Glutamatergic neuron (in vitro differentiated cells): ENCODE measurements at regions not wholly inside any gene's neighbourhood (a gene's known extent, or its start where the extent isn't known, plus 50 kb on each side); places are given as distances from the start of the nearest gene placed in this dataset.

ENCODE experiments used
- DNase-seq: peaks from one replicate; pipeline ENCODE4 v3.0.0; 2022
- H3K27ac Mint-ChIP-seq: one replicate; pipeline ENCODE4 v1.8.0; 2020; ENCODE audit warnings: mild to moderate bottlenecking, mixed read lengths, inconsistent platforms; ENCODE audit not compliant: unreplicated experiment
- H3K27me3 Mint-ChIP-seq: one replicate; pipeline ENCODE4 v1.8.0; 2020; ENCODE audit warnings: mild to moderate bottlenecking, moderate library complexity, mixed read lengths, inconsistent platforms; ENCODE audit not compliant: unreplicated experiment
- H3K36me3 Mint-ChIP-seq: one replicate; pipeline ENCODE4 v1.8.0; 2020; ENCODE audit warnings: mild to moderate bottlenecking, mixed read lengths, inconsistent platforms; ENCODE audit not compliant: unreplicated experiment
- H3K4me1 Mint-ChIP-seq: one replicate; pipeline ENCODE4 v1.8.0; 2020; ENCODE audit warnings: mild to moderate bottlenecking, low read depth, mixed read lengths, inconsistent platforms; ENCODE audit not compliant: unreplicated experiment
- H3K4me3 Mint-ChIP-seq: one replicate; pipeline ENCODE4 v1.8.0; 2020; ENCODE audit warnings: mild to moderate bottlenecking, mixed read lengths, inconsistent platforms; ENCODE audit not compliant: unreplicated experiment
- H3K9me3 Mint-ChIP-seq: one replicate; pipeline ENCODE4 v1.8.0; 2020; ENCODE audit warnings: mild to moderate bottlenecking, moderate library complexity, mixed read lengths, inconsistent platforms; ENCODE audit not compliant: unreplicated experiment
- TF ChIP-seq, protein P1 (sequence below): fragments of 200-600 bp; sonication (generic); IDR thresholded peaks from one replicate; pipeline ENCODE4 v1.5.0; 2021; ENCODE audit not compliant: partially characterized antibody, unreplicated experiment

- H3K9me3 Mint-ChIP-seq: peaks cover 2% of the 10 kb centered on the region
- TF ChIP-seq, protein P1, sequence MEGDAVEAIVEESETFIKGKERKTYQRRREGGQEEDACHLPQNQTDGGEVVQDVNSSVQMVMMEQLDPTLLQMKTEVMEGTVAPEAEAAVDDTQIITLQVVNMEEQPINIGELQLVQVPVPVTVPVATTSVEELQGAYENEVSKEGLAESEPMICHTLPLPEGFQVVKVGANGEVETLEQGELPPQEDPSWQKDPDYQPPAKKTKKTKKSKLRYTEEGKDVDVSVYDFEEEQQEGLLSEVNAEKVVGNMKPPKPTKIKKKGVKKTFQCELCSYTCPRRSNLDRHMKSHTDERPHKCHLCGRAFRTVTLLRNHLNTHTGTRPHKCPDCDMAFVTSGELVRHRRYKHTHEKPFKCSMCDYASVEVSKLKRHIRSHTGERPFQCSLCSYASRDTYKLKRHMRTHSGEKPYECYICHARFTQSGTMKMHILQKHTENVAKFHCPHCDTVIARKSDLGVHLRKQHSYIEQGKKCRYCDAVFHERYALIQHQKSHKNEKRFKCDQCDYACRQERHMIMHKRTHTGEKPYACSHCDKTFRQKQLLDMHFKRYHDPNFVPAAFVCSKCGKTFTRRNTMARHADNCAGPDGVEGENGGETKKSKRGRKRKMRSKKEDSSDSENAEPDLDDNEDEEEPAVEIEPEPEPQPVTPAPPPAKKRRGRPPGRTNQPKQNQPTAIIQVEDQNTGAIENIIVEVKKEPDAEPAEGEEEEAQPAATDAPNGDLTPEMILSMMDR: no peak
- H3K36me3 Mint-ChIP-seq: no peaks in the 10 kb centered on the region
- H3K27ac Mint-ChIP-seq: no peak overlapping the region
- peaks cover 7% of the 10 kb centered on the region for H3K27me3 Mint-ChIP-seq
- DNase-seq: peak; percentile 36
- H3K4me3 Mint-ChIP-seq: peak overlapping the region; percentile 57
- H3K4me1 Mint-ChIP-seq: peaks cover 34% of the 10 kb centered on the region
These were observed 120.7 kb upstream of the RASEF start for GRCh38 chr9:83183621-83184020.

DNA sequence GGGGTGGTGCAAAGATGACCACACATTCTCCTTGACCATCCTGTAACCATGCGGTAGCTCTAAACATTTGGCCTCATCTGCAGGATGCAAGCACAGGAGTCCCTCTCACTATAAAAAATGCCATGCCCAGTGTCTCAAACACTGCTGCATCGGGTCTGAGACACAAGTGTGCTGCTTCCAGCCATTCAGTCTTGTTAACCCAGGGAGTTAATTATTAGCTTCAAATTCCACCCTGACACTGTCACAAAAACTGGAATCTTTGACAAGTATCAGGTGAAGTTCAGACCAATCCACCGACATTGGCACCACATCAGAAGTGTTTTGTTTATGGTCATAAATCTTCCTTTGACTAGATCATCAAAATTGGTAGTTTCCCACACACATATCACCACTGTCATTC lies 119.1 kb upstream of the RASEF start:
- DNase-seq: no peak
- Mint-ChIP-seq H3K27ac (no peak overlapping the region), H3K27me3 (peaks cover 7% of the 10 kb centered on the region), H3K4me3 (peak overlapping the region; percentile 9), H3K9me3 (peaks cover 2% of the 10 kb centered on the region), H3K4me1 (peaks cover 34% of the 10 kb centered on the region), H3K36me3 (no peaks in the 10 kb centered on the region)
- TF ChIP-seq, protein P1: no peak

DNA sequence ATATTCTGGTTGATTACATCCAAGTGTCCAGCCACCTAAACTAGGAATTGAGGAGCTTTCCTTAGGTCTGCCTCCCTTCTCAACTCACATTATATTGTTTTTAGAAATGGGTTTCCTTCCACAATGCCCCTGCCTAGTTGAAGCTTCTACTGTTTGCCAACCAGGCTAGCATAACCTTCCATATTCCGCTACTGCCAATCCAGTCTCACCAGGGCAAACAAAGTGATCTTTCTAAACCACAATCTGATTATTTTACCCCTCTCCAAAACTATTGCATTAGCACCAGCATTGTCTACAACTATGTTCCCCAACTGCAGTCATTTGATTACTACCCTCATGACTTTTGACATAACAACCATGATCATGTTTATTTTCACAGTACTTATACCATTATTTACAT lies 115.8 kb upstream of the RASEF start:
- peaks cover 5% of the 10 kb centered on the region for H3K27me3 Mint-ChIP-seq
- H3K4me1 Mint-ChIP-seq: peaks cover 15% of the 10 kb centered on the region
- peaks cover 3% of the 10 kb centered on the region for H3K9me3 Mint-ChIP-seq
- no peak for DNase-seq
- TF ChIP-seq, protein P1: no peak
- peaks cover 5% of the 10 kb centered on the region for H3K36me3 Mint-ChIP-seq
- H3K4me3 Mint-ChIP-seq: no peak overlapping the region
- no peak overlapping the region for H3K27ac Mint-ChIP-seq

GRCh38 chr9:83177747-83178146 lies 114.8 kb upstream of the RASEF start:
- TF ChIP-seq, protein P1: no peak
- no peak for DNase-seq
- Mint-ChIP-seq H3K27ac (no peak overlapping the region), H3K4me1 (peaks cover 11% of the 10 kb centered on the region), H3K36me3 (peaks cover 12% of the 10 kb centered on the region), H3K4me3 (no peak overlapping the region), H3K9me3 (peaks cover 5% of the 10 kb centered on the region), H3K27me3 (peaks cover 3% of the 10 kb centered on the region)

DNA sequence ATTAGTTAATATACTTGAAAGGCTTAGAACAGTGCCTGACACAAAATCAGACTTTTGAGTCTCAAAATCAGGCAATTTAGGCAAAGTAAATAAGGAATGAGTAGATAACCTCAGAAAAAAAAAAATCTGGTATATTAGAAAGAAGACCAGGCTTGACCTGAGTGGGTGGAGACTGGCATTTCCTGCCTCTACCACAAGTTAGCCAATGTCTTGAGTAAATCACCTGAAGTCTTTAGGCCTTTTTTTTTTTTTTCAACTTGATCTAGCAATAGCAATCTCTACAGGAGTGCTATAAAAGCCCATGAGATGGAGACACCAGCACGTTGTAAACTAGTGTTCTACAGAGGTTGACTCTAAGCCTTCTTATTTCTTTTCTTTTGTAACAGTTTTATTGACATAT lies 104.2 kb upstream of the RASEF start:
- no peak overlapping the region for H3K27ac Mint-ChIP-seq
- H3K4me3 Mint-ChIP-seq: no peak overlapping the region
- DNase-seq: no peak
- no peaks in the 10 kb centered on the region for H3K27me3 Mint-ChIP-seq
- TF ChIP-seq, protein P1: no peak
- H3K9me3 Mint-ChIP-seq: no peaks in the 10 kb centered on the region
- H3K4me1 Mint-ChIP-seq: no peaks in the 10 kb centered on the region
- peaks cover 4% of the 10 kb centered on the region for H3K36me3 Mint-ChIP-seq
